Stomach (tissue), 8 donors: ENCODE measurements at regions not wholly inside any gene's neighbourhood (a gene's known extent, or its start where the extent isn't known, plus 50 kb on each side); places are given as distances from the start of the nearest gene placed in this dataset.
A peak's percentile ranks its signal among the peaks of the same experiment; 100 is the strongest.

Source experiments
- DNase-seq, 2 donors: peaks; one replicate each; pipeline versions ENCODE4 v3.0.0 to v3.0.0-alpha.2; 2013 to 2019
- H3K27ac ChIP-seq, 5 donors: fragments of 200-600 bp in 4 of 5; sonication (generic) in 4 of 5; one replicate each; pipeline ENCODE4 v1.5.1; 2013 to 2019; ENCODE audit warnings: mild to moderate bottlenecking in 1 of 5, moderate library complexity in 1 of 5
- H3K27me3 ChIP-seq, 3 donors: fragments of 200-600 bp; sonication (generic); one replicate each; pipeline ENCODE4 v1.5.1; 2017 to 2019; ENCODE audit warnings: mixed run types in 1 of 3
- H3K36me3 ChIP-seq, 4 donors: fragments of 200-600 bp; sonication (generic); 1 replicate in 3 of 4; 2 replicates in 1 of 4; pipeline ENCODE4 v1.5.1; 2016 to 2019
- H3K4me1 ChIP-seq, 4 donors: fragments of 200-600 bp; sonication (generic); one replicate each; pipeline ENCODE4 v1.5.1; 2016 to 2019
- H3K4me3 ChIP-seq, 4 donors: fragments of 200-600 bp; sonication (generic) in 3 of 4; one replicate each; pipeline ENCODE4 v1.5.1; 2016 to 2019; ENCODE audit warnings: mild to moderate bottlenecking in 1 of 4
- H3K9me3 ChIP-seq, 4 donors: fragments of 200-600 bp; sonication (generic); one replicate each; pipeline ENCODE4 v1.5.1; 2016 to 2019
- EP300 ChIP-seq: sonication (generic); formaldehyde crosslinking; IDR thresholded peaks from one replicate; pipeline ENCODE4 v1.6.1; 2017; ENCODE audit warnings: antibody characterized with exemption
- POLR2A ChIP-seq, 4 donors: fragments of 450-650 bp; IDR thresholded peaks; one replicate each; pipeline ENCODE4 v1.6.1; 2016; ENCODE audit warnings: antibody characterized with exemption in 4 of 4, control low read depth in 2 of 4, mild to moderate bottlenecking in 1 of 4, moderate library complexity in 1 of 4
- POLR2AphosphoS5 ChIP-seq, 3 donors: sonication (generic); formaldehyde crosslinking; IDR thresholded peaks; one replicate each; pipeline ENCODE4 v1.6.1; 2016; ENCODE audit warnings: antibody characterized with exemption in 3 of 3
- WGBS, 5 donors: extraction: QIAGEN DNeasy Blood & Tissue Kit in 3 of 5; methylation state at CpG; one replicate each; pipeline versions ENCODE4 v1.1.5 to v1.1.7; 2013 to 2018; 5-methylcytosine and 5-hydroxymethylcytosine counted together
- intact Hi-C: fragments of 100-400 bp; cut with DNase I; formaldehyde crosslinking; loops from one replicate; pipeline ENCODE4 v1.15.1; 2023; ENCODE audit warnings: low total_unique reads
- TF ChIP-seq, protein P1 (sequence below), 7 experiments: fragments of 450-650 bp in 4 of 7; fragments of 200-600 bp in 3 of 7; sonication (generic) in 3 of 7; IDR thresholded peaks; one replicate each; pipeline ENCODE4 v1.5.1; 2016 to 2019; ENCODE audit warnings: antibody characterized with exemption in 7 of 7, control low read depth in 2 of 7, mild to moderate bottlenecking in 1 of 7
- donor health status: healthy with polysubstance abuse.
- donor health status: Bipolar disorder and iron deficiency.
- donor health status: healthy.

DNA sequence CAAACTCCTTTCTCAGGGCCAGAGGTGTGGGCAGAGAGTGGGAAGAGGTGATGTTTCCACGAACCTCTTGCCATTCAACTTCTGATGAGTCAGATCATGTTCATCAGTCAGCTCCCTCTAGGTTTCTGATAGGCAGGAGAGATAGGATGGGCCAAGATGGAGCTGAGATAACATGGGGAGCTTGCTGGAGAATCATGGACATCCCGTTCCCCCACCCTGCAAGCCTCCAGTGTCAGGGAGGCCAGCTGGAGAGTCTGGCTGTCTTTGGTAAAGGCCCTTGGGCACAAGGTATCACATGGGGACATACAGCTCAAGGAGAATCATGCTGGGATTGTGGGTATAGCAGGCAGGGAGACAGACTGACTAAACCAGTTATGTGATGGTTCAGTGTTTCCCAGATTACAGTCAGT lies 136.0 kb upstream of the IRX3 start:
- WGBS, 5 donors, result 68 to 97% (median 85%) methylated on average over 2 of the region's 2 CpGs
- H3K27me3 ChIP-seq, result no peaks in the 10 kb centered on the region
- intact Hi-C loops, result no loop called here
- H3K27ac ChIP-seq, result peak overlapping the region in 3 of 5 donors; percentile 26 to 43 (median 34)
- H3K4me1 ChIP-seq, result peaks cover 12 to 41% (median 34%) of the 10 kb centered on the region in 4 donors
- TF ChIP-seq EP300 (no peak), POLR2AphosphoS5 (IDR thresholded peaks at IDR 0.05) (no peak), POLR2A (IDR thresholded peaks at IDR 0.05) (no peak)
- TF ChIP-seq, protein P1, sequence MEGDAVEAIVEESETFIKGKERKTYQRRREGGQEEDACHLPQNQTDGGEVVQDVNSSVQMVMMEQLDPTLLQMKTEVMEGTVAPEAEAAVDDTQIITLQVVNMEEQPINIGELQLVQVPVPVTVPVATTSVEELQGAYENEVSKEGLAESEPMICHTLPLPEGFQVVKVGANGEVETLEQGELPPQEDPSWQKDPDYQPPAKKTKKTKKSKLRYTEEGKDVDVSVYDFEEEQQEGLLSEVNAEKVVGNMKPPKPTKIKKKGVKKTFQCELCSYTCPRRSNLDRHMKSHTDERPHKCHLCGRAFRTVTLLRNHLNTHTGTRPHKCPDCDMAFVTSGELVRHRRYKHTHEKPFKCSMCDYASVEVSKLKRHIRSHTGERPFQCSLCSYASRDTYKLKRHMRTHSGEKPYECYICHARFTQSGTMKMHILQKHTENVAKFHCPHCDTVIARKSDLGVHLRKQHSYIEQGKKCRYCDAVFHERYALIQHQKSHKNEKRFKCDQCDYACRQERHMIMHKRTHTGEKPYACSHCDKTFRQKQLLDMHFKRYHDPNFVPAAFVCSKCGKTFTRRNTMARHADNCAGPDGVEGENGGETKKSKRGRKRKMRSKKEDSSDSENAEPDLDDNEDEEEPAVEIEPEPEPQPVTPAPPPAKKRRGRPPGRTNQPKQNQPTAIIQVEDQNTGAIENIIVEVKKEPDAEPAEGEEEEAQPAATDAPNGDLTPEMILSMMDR (IDR thresholded peaks at IDR 0.05), result no peak
- H3K36me3 ChIP-seq, result no peaks in the 10 kb centered on the region
- H3K9me3 ChIP-seq, result no peaks in the 10 kb centered on the region
- no peak for DNase-seq
- H3K4me3 ChIP-seq, result no peak overlapping the region

DNA sequence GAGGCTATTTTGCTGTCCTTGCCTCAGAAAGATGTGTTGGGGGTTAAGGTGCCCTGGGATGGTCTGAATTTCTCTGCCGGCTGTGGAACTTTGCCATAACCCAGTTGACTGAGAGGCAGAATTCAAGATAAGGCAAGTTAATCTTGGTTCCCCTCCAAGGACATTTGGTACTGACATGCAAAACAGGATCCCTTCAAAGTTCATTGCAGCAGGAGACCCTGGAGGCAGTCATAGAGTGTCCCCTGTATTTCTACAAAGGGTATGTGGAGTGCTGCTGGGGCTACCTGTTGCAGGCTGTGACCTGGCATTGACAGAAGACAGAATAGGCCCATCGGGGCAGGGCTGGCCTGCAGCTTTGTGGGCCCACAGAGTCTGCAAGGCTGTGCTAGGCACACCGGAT lies 135.6 kb upstream of the IRX3 start:
- 50 to 80% (median 61%) methylated on average over 1 to 3 of the region's 3 CpGs for WGBS, 5 donors
- H3K4me1 ChIP-seq, result peaks cover 12 to 42% (median 38%) of the 10 kb centered on the region in 4 donors
- no peaks in the 10 kb centered on the region for H3K36me3 ChIP-seq
- no peaks in the 10 kb centered on the region for H3K9me3 ChIP-seq
- H3K27me3 ChIP-seq, result no peaks in the 10 kb centered on the region
- peak in 1 of 2 donors; percentile 62 for DNase-seq
- intact Hi-C loops, result no loop called here
- TF ChIP-seq, protein P1 (IDR thresholded peaks at IDR 0.05), result no peak
- no peak for TF ChIP-seq EP300
- TF ChIP-seq POLR2A (IDR thresholded peaks at IDR 0.05), result no peak
- no peak for TF ChIP-seq POLR2AphosphoS5 (IDR thresholded peaks at IDR 0.05)
- peak overlapping the region in 3 of 5 donors; percentile 34 to 69 (median 43) for H3K27ac ChIP-seq
- no peak overlapping the region for H3K4me3 ChIP-seq

GRCh38 chr16:54421220-54421619 lies 134.6 kb upstream of the IRX3 start:
- TF ChIP-seq, protein P1 (IDR thresholded peaks at IDR 0.05), result no peak
- TF ChIP-seq POLR2A (IDR thresholded peaks at IDR 0.05) (no peak), EP300 (no peak)
- 46 to 78% (median 54%) methylated on average over 1 of the region's 1 CpG for WGBS, 5 donors
- no peak for DNase-seq
- Histone ChIP-seq H3K9me3 (no peaks in the 10 kb centered on the region), H3K4me3 (no peak overlapping the region), H3K4me1 (peaks cover 12 to 42% (median 40%) of the 10 kb centered on the region in 4 donors), H3K36me3 (no peaks in the 10 kb centered on the region), H3K27ac (no peak overlapping the region), H3K27me3 (no peaks in the 10 kb centered on the region)
- intact Hi-C loops, result no loop called here

DNA sequence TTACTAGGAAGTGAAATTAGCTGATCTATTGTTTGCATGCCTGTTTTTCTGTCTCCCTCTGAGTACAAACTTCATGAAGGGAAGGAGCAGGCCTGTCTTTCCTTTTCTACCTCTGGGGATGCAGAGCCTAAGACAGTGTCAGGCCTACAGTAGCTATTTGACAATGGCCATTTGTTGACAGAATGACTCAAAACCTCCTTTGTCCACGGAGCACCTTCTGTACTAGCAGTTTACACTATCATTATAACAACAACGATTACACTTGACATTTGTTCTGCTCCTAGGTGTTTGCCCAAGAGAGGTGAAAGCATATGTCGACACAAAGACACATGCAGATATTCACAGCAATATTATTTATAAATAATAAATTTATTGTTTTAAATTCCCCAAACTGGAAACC lies 132.3 kb upstream of the IRX3 start:
- Histone ChIP-seq H3K4me3 (no peak overlapping the region), H3K9me3 (no peaks in the 10 kb centered on the region), H3K4me1 (peaks cover 9 to 36% (median 29%) of the 10 kb centered on the region in 4 donors), H3K27ac (peak overlapping the region in 2 of 5 donors; percentile 44 to 47), H3K27me3 (peaks cover 0 to 9% (median 0%) of the 10 kb centered on the region in 3 donors), H3K36me3 (no peaks in the 10 kb centered on the region)
- peak in 2 of 3 donors; percentile 34 to 64 for TF ChIP-seq POLR2AphosphoS5 (IDR thresholded peaks at IDR 0.05)
- no peak for TF ChIP-seq EP300
- no peak for TF ChIP-seq POLR2A (IDR thresholded peaks at IDR 0.05)
- TF ChIP-seq, protein P1 (IDR thresholded peaks at IDR 0.05), result no peak
- DNase-seq, result peak in 1 of 2 donors; percentile 28
- intact Hi-C loops, result no loop called here
- 17 to 48% (median 38%) methylated on average over 3 of the region's 3 CpGs for WGBS, 5 donors
